Activated CD4-positive, alpha-beta T cell treated with anti-CD3 and anti-CD28 coated beads for 24 hours (primary cell): ENCODE measurements at regions not wholly inside any gene's neighbourhood (a gene's known extent, or its start where the extent isn't known, plus 50 kb on each side); places are given as distances from the start of the nearest gene placed in this dataset.
"Not testable (repeated sequence)": the region's sequence is repeated elsewhere in the genome, so short reads cannot be mapped to it uniquely, and the experiment has no call there.

Experiments used
- DNase-seq, 2 donors: peaks; one replicate each; pipeline ENCODE4 v3.0.0-alpha.2; 2020; ENCODE audit warnings: low read depth in 2 of 2

DNA sequence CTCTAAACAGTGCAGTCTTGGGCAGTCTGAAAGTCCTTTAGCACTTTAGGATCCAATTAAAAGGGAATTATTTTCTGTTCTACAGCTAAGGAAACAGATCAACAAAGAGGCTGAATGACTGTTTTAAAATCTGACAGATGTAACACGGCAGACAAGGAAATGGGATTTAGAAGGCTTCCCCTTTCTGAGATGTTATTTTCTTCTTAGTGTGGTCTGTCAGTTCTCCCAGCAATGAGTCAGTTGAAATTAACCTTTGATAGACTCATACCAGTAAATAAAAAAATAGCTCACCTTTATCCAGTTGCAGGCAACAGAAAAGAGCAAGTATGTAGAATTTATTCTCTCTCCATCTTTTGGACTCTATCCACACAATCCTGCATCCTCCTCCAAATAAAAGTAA is 98.1 kb downstream of the NEDD1 start:
- no peak for DNase-seq

- DNase-seq = no peak
Observed at GRCh38 chr12:97005646-97006045, 98.6 kb downstream of the NEDD1 start.

DNA sequence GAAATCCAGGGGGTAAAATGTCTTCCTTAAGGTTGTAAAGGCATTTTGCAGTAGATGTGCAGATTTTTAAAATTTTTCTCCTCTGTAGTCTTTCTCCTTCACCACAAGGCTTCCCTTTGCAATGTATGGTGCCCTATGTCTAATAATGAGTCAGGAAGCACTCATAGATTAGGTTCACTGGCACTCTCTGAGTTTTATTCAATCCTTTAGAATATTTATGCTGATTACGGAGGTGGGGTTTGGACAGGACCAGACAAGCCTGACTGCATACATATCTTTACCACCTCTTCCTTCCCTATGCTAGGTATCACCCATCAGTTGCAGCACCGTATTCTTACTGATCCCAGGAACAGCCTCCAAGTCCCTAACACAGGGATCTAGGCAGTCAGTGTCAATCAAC is 99.5 kb downstream of the NEDD1 start:
- DNase-seq = no peak

DNA sequence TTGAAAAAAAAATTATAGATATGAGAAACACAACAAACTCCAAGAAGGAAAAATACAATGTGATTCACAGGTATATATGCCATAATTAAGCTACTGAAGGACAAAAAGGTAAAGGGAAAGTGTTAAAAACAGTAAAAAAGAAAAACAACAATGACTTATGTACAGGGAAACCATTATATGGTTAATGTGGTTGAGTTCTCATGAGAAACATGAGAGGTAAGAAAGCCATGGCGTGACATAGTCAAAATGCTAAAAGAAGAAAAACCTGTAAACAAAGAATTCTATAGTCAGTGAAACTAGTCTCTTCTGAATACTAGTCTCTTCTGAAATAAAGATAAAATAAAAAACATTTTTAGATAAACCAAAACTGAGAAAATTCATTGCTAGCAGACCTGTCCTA is 109.1 kb downstream of the NEDD1 start:
- no peak for DNase-seq

DNA sequence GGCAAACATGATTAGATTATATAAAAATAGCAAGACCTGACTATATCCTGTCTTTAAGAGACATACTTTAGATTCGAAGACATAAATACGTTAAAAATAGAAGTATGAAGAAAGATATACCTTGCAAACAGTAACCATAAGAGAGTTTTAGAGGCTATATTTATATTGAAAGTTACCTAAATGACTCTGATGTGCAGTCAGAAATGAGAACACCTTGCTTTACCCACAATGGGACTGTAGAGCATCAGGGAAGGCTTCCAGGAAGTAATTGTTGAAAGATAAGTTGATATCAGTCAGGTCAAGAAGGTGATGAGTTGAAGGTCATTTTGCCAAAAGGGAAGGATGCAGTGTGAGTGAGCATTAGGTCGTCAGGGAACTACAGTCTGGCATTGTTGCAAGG is 110.2 kb downstream of the NEDD1 start:
- DNase-seq = no peak

GRCh38 chr12:97022536-97023230 is 115.6 kb downstream of the NEDD1 start:
- no peak for DNase-seq

GRCh38 chr12:97024393-97024792 is 117.3 kb downstream of the NEDD1 start:
- DNase-seq = no peak

GRCh38 chr12:97026901-97027300 is 119.8 kb downstream of the NEDD1 start:
- DNase-seq = no peak

DNA sequence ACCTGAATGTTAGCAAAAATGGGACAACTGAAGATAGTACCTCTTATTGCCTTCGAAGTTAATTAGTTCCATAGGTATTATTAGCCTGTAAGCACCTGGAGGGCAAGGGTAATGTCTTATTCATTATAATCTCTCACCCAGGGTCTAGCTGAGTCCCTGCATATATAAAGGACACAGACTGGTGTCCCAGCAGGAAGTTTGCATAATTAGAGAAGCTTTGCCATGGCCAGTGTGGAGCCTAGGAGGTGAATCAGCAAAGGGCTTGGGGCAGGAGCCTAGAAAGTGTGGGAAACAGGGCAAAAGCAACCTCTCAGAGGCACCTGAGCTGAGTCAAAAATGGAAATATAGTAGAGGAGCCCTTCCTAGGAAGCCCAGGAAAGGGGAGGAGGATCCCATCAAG is 120.4 kb downstream of the NEDD1 start:
- DNase-seq = no peak

GRCh38 chr12:97038131-97038530 is 131.1 kb downstream of the NEDD1 start:
- DNase-seq = no peak

DNA sequence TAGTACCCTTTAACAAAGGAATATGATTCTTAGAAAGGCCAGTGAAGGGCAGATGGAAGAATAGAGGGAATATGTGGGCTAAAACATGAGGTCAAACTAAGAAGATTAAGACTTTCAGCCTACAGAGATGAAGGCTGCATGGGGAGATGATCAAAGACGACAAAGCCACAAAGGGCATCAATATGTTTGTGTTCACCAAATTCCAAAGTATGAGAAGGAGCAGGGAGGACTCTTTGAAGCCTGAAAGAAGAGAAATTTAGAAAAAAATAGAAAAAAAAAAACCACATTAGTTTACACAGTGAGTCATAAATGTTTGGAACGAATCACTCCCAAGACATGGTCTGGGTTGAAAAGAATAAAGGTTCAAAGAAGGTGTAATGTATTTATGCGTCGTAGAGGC is 131.8 kb downstream of the NEDD1 start:
- DNase-seq = no peak

GRCh38 chr12:97046901-97047300 is 139.8 kb downstream of the NEDD1 start:
- no peak for DNase-seq

DNA sequence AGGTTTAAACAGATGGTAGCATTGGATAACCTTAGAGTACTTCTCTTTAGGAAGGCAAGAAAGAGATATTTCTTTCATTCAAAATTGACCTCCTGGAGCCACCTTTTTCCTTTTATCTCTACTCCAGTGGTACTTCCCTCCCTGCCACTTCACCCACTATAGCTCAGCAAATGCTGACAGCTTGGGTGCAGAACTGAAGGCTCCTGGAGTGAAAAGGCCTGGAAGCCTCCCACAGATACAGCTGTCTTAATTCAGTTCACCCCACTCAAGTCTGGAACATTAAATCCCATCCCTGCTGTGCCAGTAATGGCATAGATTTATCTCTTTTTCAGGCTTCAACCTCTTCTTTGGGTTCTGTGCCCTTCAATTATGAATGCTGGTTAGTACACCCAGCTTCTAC is 140.3 kb downstream of the NEDD1 start:
- no peak for DNase-seq

GRCh38 chr12:97048421-97049035 is 141.5 kb downstream of the NEDD1 start:
- no peak for DNase-seq

- no peak for DNase-seq
Observed at GRCh38 chr12:97050509-97050908, 143.5 kb downstream of the NEDD1 start.

- no peak for DNase-seq
Observed at GRCh38 chr12:97051341-97051740, 144.3 kb downstream of the NEDD1 start.

- DNase-seq = no peak
Observed at GRCh38 chr12:97061171-97061570, 154.1 kb downstream of the NEDD1 start.

- no peak for DNase-seq
Observed at GRCh38 chr12:97063292-97063935, 156.4 kb downstream of the NEDD1 start.

DNA sequence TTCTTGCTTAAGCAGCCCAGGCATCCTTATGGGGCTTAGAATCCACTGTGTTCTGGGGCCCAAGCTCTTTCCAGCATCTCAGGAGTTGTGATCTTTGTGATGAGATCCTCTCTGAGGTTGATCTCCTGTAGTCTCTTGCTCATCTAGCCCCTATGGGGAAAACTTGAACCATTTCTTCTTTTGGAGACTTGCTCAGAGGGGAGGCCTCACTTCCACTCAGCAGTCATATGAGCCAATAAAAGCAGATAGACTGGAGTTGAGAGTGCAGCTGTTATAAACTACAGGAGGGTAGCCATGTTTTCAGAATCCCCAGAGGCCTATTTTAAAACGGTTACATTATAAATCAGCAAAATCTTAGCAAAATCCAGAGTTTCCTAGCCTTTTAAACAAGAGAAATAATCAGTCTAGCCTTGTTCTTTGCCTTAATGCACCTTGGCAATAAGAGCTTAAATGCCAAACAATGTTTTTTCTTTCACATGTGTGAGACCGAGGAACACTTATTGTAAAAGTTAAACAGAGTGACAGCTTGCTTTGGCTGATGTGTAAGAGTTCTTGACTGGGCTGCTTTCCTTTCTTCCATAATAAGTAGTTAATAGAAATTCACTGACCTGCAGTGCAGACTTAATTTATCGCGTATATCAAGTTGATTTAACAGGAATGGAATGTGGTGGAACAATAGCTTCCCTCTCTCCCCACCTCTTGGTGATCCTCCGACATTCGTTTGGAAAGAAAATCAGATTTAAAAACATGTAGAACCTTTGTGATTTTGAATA is 168.3 kb downstream of the NEDD1 start:
- no peak for DNase-seq

GRCh38 chr12:97075934-97076630 is 169.0 kb downstream of the NEDD1 start:
- no peak for DNase-seq

- not testable (repeated sequence) for DNase-seq
Observed at GRCh38 chr12:97076912-97077311, 169.9 kb downstream of the NEDD1 start.

DNA sequence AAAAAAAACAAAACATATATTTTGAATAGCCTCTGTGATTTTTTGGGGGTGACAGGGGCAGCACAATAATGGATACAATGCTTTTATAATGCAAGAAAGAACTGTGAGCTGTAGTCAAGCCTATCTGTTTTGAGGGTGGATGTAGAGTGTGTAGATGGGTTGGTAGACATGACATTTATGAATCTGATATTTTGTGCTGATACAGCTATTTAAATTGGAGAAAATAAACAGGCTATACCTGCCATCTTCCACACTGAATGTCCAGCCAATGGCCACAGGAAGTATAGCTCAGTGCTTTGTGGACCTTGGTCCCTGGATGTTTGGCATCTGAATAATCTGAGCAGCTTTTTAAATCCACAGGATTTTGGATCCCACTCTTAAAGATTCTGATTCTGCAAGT is 175.0 kb downstream of the NEDD1 start:
- DNase-seq = no peak
